GM18520 (cell line): ENCODE measurements at regions not wholly inside any gene's neighbourhood (a gene's known extent, or its start where the extent isn't known, plus 50 kb on each side); places are given as distances from the start of the nearest gene placed in this dataset.

Source experiments
- ATAC-seq: cut with Tn5 transposase; IDR thresholded peaks from one replicate; pipeline ENCODE4 v1.9.1; 2021; ENCODE audit not compliant: unreplicated experiment

GRCh38 chr10:120367341-120367740, 89.7 kb upstream of the PLPP4 start:
- no peak for ATAC-seq

DNA sequence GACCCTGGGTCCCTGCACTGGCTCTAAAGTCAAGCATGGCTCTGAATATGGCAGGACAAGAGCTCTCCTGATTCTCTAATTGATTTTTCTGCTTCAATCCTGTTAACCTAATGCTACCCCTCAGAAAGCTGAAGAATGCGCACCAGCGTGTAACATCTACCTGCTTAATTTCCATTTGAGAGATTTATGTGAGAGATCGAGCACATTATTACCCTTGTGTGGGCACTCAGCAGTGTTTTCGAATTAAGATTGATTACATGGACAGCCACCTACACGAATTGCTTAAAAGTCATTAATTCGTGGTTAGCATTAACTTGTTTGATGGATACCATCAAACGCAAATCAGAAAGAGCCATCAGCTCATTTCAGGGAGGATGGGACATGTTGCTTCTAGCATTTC, 88.7 kb upstream of the PLPP4 start:
- no peak for ATAC-seq

- ATAC-seq: no peak
These were observed 88.1 kb upstream of the PLPP4 start for GRCh38 chr10:120368927-120369326.

DNA sequence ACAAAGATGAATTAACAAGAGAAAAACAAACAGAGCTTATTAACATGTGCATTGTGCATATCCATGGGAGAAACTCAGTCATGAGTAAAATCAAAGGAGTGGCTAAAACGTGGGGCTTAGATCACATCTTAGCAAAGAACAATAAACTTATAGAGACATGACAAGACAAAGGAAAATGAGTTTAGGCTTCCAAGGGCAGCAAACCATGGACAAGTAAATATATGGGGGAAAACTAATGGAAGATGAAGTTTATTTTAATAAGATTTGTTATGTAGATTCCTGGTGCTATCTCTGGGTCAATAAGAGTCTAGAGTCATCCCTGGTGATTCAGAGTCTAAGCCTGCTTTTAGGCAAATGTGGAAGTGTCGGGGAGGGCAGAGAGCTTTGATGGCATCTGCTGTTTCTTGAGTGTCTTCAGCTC, 87.2 kb upstream of the PLPP4 start:
- no peak for ATAC-seq

DNA sequence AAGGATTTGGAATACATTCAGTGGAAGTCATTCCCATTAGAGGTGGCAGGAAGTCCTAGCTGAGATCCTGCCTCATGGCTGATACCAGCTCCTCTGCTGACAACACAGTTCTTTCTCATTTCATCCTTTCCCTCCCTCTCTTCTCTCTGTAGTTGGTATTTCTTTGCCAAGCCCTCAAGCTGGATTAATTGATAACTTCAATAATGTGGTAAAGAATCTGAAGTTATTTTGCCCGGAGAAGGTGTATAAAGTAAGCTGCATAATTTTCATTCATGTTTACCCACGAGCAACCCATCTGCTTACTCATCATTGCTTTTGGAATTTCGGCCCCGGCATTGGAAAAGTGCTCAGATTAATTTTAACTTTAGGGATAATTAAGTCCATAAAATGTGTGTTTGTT, 85.2 kb upstream of the PLPP4 start:
- ATAC-seq: no peak

- no peak for ATAC-seq
These were observed 84.1 kb upstream of the PLPP4 start for GRCh38 chr10:120372917-120373316.

GRCh38 chr10:120375666-120376065, 81.4 kb upstream of the PLPP4 start:
- ATAC-seq: no peak

GRCh38 chr10:120381931-120382330, 75.1 kb upstream of the PLPP4 start:
- no peak for ATAC-seq

GRCh38 chr10:120382360-120382759, 74.7 kb upstream of the PLPP4 start:
- no peak for ATAC-seq

GRCh38 chr10:120385992-120386391, 71.0 kb upstream of the PLPP4 start:
- ATAC-seq: no peak

- ATAC-seq: no peak
These were observed 70.1 kb upstream of the PLPP4 start for GRCh38 chr10:120386896-120387295.

- ATAC-seq: no peak
These were observed 69.7 kb upstream of the PLPP4 start for GRCh38 chr10:120387326-120387725.

GRCh38 chr10:120392245-120392644, 64.8 kb upstream of the PLPP4 start:
- no peak for ATAC-seq

DNA sequence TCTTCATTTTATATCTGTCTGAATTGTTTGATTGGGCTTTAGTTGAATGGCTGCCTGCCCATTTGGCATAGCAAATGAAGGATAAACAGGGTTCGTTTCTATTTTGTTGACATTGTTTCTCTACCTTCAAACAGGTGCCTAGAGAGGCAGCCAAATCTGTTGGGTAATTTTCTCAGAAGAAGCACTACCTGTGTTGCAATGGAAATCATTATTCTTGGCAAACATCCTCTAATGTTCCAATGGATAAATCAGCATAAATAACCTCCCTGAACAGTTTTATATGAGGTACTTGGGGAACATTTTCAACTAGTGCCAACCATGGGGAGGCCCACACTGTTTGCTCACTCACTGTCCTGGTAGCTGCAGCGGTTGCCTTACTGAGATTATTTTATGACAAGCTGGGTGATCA, 64.4 kb upstream of the PLPP4 start:
- ATAC-seq: no peak

- ATAC-seq: no peak
These were observed 62.6 kb upstream of the PLPP4 start for GRCh38 chr10:120394446-120394845.

DNA sequence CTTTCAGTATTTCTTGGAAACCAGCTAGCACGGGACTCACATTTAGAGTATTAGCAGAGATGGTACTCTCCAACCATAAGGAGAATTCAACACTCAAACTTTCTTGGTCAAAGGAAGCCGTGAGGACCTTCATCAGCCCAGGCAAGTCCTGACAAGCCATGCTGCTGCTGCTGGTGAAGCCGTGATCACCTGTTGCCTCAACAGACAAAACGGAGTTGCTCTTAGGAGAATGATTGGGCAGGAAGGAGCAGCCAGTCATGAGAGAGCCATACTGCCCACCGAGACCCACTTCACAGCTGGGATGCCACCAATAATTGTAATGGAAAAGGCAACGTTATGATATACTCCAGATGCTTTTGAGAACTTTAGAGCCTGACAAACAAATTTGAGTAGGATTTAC, 60.8 kb upstream of the PLPP4 start:
- no peak for ATAC-seq

DNA sequence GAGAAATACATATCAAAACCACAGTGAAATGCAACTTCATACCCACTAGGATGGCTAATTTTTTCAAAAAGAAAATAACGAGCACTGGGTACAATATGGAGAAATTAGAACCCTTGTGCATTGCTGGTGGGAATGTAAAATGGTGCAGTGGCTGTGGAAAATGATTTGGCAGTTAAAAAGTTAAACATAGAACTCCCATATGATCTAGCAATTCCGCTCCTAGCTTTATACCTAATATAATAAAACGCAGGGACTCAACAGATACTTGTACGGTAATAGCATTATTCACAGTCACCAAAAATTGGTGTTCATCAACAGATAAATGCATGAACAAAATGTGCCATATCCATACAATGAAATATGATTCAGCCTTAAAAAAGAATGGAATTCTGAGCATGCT, 58.8 kb upstream of the PLPP4 start:
- no peak for ATAC-seq

DNA sequence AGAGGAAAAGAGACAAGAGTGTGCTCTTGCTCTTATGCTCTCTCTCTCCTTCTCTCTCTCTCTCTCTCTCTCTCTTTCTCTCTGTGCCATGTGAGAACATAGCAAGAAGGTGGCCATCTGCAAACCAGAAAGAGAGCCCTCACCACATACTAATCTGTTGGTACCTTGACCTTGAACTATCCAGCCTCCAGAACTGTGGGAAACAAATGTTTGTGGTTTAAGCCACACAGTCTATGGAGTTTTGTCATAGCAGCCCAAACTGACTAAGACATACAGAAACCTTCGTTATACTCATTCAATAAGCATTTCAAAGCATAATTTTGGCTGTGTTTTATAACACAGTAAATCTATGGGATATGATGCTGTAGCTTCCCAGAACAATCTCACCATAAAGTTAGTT, 56.4 kb upstream of the PLPP4 start:
- no peak for ATAC-seq

DNA sequence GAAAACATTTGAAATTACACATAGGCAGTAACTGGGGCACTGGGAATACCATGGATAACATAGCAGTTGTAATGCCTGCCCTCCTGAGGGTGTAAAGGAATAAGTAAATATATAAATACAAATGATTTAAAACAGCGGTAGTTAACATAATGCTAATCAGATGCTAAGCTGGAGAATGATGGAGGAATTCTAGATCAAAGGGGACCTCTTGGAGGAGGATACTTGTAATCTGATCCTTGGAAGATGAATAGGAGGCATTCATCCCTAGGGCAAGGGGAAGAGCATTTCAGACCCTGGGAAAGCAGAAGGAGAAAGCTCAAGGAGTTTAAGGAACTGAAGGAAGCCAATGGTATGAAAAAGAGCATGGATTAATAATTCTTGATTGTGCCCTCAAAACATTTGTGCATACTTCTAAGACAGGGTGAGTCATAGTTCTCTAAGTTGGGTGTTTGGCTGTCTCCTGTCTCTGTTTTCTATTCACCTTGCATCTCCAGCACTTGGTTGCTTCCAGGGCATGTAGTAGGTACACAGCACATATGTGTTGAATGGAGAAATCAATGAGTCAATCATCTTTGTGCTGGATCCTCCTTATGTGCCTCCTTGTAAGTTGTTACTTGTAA, 54.8 kb upstream of the PLPP4 start:
- ATAC-seq: no peak

GRCh38 chr10:120403109-120403508, 53.9 kb upstream of the PLPP4 start:
- no peak for ATAC-seq

DNA sequence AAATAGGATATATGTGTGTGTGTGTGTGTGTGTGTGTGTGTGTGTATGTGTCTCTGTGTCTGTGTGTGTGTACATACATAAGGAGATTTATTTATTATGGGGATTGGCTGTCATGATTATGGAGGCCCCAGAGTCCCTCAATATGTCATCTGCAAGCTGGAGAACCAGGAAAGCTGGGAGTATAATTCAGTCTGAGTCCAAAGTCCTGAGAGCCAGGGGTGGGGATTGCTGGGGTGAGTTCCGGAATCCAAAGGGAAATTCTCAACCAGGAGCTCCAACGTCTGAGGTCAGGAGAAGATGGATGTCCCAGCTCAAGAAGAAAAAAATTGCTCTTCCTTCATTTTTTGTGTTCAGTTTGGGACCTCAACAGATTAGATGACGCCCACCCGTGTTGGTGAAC, 50.7 kb upstream of the PLPP4 start:
- no peak for ATAC-seq
